ENCODE measurements at regions not wholly inside any gene's neighbourhood (a gene's known extent, or its start where the extent isn't known, plus 50 kb on each side); places are given as distances from the start of the nearest gene placed in this dataset.

GRCh38 chr12:5364036-5364770 is 67.7 kb upstream of the NTF3 start:
- H3K4me3 Mint-ChIP-seq = no peak overlapping the region
- H3K36me3 Mint-ChIP-seq = no peaks in the 10 kb centered on the region

GRCh38 chr12:5369298-5369697 is 62.6 kb upstream of the NTF3 start:
- ATAC-seq = no peak
- H3K4me3 Mint-ChIP-seq = no peak overlapping the region
- H3K36me3 Mint-ChIP-seq = no peaks in the 10 kb centered on the region
- no peak overlapping the region for H3K27ac Mint-ChIP-seq
- no peaks in the 10 kb centered on the region for H3K9me3 Mint-ChIP-seq
- H3K27me3 Mint-ChIP-seq = no peaks in the 10 kb centered on the region
- H3K4me1 Mint-ChIP-seq = no peaks in the 10 kb centered on the region

More at GRCh38 chr12:5364036-5364770, 67.7 kb upstream of the NTF3 start:
- H3K9me3 Mint-ChIP-seq = no peaks in the 10 kb centered on the region
- H3K27ac Mint-ChIP-seq = no peak overlapping the region
- H3K27me3 Mint-ChIP-seq = peaks cover 15% of the 10 kb centered on the region
- ATAC-seq = no peak
- H3K4me1 Mint-ChIP-seq = no peaks in the 10 kb centered on the region

- H3K9me3 Mint-ChIP-seq = no peaks in the 10 kb centered on the region
- no peak overlapping the region for H3K4me3 Mint-ChIP-seq
- no peaks in the 10 kb centered on the region for H3K36me3 Mint-ChIP-seq
- no peak for ATAC-seq
- H3K27me3 Mint-ChIP-seq = no peaks in the 10 kb centered on the region
- no peaks in the 10 kb centered on the region for H3K4me1 Mint-ChIP-seq
- H3K27ac Mint-ChIP-seq = no peak overlapping the region
Measured at GRCh38 chr12:5371631-5372030, 60.3 kb upstream of the NTF3 start.

- H3K4me1 Mint-ChIP-seq = no peaks in the 10 kb centered on the region
- H3K27me3 Mint-ChIP-seq = no peaks in the 10 kb centered on the region
- no peak overlapping the region for H3K27ac Mint-ChIP-seq
- H3K4me3 Mint-ChIP-seq = no peak overlapping the region
- no peaks in the 10 kb centered on the region for H3K36me3 Mint-ChIP-seq
- ATAC-seq = no peak
- no peaks in the 10 kb centered on the region for H3K9me3 Mint-ChIP-seq
Measured at GRCh38 chr12:5374713-5375112, 57.2 kb upstream of the NTF3 start.

- Mint-ChIP-seq H3K27me3 (no peaks in the 10 kb centered on the region), H3K4me1 (no peaks in the 10 kb centered on the region), H3K4me3 (no peak overlapping the region), H3K36me3 (no peaks in the 10 kb centered on the region), H3K27ac (no peak overlapping the region), H3K9me3 (no peaks in the 10 kb centered on the region)
- ATAC-seq = no peak
Measured at GRCh38 chr12:5375547-5376295, 56.2 kb upstream of the NTF3 start.

- Mint-ChIP-seq H3K36me3 (no peaks in the 10 kb centered on the region), H3K4me3 (no peak overlapping the region), H3K27ac (no peak overlapping the region), H3K4me1 (no peaks in the 10 kb centered on the region), H3K27me3 (no peaks in the 10 kb centered on the region), H3K9me3 (no peaks in the 10 kb centered on the region)
- no peak for ATAC-seq
Measured at GRCh38 chr12:5376591-5377207, 55.2 kb upstream of the NTF3 start.

- H3K4me3 Mint-ChIP-seq = no peak overlapping the region
- no peaks in the 10 kb centered on the region for H3K4me1 Mint-ChIP-seq
- no peak for ATAC-seq
- no peaks in the 10 kb centered on the region for H3K36me3 Mint-ChIP-seq
- no peaks in the 10 kb centered on the region for H3K27me3 Mint-ChIP-seq
- H3K27ac Mint-ChIP-seq = no peak overlapping the region
- H3K9me3 Mint-ChIP-seq = no peaks in the 10 kb centered on the region
Measured at GRCh38 chr12:5377997-5378592, 53.8 kb upstream of the NTF3 start.

- no peak overlapping the region for H3K4me3 Mint-ChIP-seq
- H3K9me3 Mint-ChIP-seq = no peaks in the 10 kb centered on the region
- no peak overlapping the region for H3K27ac Mint-ChIP-seq
- no peaks in the 10 kb centered on the region for H3K4me1 Mint-ChIP-seq
- H3K36me3 Mint-ChIP-seq = no peaks in the 10 kb centered on the region
- no peaks in the 10 kb centered on the region for H3K27me3 Mint-ChIP-seq
- ATAC-seq = peak; percentile 65
Measured at GRCh38 chr12:5379749-5380496, 52.0 kb upstream of the NTF3 start.

Data from stimulated activated memory B cell treated with anti-CD40 and anti-IgM and Interleukin-4, amounts not matched to agents 10 μg/mL and 1 μg/mL and 100 μg/mL, for 72 hours (primary cell).